KG1 (cell line): ENCODE measurements at regions not wholly inside any gene's neighbourhood (a gene's known extent, or its start where the extent isn't known, plus 50 kb on each side); places are given as distances from the start of the nearest gene placed in this dataset.

Source experiments
- DNase-seq: peaks from one replicate; lab custom pipeline; 2025; lab: John Stamatoyannopoulos, UW

- DNase-seq, result no peak
These were observed 64.5 kb downstream of the C9orf152 start for GRCh38 chr9:110143485-110143884.

GRCh38 chr9:110143950-110144545, 63.9 kb downstream of the C9orf152 start:
- no peak for DNase-seq

GRCh38 chr9:110146373-110146772, 61.6 kb downstream of the C9orf152 start:
- DNase-seq, result no peak

GRCh38 chr9:110148384-110148783, 59.6 kb downstream of the C9orf152 start:
- no peak for DNase-seq

- DNase-seq, result no peak
These were observed 59.1 kb downstream of the C9orf152 start for GRCh38 chr9:110148891-110149290.
